Occipital lobe (tissue), 1 donor: ENCODE measurements at regions not wholly inside any gene's neighbourhood (a gene's known extent, or its start where the extent isn't known, plus 50 kb on each side); places are given as distances from the start of the nearest gene placed in this dataset.
"Not testable (repeated sequence)": the region's sequence is repeated elsewhere in the genome, so short reads cannot be mapped to it uniquely, and the experiment has no call there.

ENCODE experiments used
- DNase-seq: peaks from one replicate; lab custom pipeline; 2025; lab: John Stamatoyannopoulos, UW

DNA sequence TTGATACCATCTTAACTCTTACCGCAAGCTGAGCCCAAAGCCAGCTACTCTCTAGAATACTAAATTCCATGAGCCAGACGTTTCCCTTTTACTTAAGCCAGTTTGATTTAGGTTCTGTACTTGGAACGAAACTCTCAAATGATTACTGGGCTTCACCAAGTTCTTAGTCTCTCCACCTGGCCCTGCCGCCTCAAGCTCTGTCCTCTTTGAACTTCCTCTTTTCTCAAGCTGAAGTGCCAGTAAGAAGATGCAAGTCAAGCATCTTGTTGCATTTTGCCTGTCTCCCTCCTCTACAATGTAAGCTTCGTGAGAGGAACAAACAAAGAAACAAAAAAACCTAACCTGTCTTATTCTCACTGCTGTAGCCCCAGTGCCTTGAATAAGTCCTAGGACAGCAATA is 358.2 kb upstream of the NPVF start:
- no peak for DNase-seq

DNA sequence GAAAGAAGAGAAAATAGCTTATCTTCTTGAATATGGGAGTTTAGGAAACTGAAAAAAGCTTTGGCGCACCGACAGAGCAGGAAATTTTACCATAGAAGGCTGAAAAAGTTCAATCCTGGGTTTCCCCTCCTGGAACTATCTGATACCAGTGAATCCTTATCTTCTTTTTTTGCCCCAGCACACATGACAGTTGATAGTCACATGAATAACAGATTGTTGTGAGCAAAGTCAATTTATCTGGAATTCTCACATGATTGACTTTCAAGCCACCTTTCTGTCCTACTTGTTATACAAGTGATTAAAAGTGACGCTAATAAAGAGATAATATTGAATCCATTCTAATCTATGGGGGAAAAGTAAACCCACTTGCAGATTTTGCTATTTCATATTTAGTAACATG is 365.8 kb upstream of the NPVF start:
- no peak for DNase-seq

DNA sequence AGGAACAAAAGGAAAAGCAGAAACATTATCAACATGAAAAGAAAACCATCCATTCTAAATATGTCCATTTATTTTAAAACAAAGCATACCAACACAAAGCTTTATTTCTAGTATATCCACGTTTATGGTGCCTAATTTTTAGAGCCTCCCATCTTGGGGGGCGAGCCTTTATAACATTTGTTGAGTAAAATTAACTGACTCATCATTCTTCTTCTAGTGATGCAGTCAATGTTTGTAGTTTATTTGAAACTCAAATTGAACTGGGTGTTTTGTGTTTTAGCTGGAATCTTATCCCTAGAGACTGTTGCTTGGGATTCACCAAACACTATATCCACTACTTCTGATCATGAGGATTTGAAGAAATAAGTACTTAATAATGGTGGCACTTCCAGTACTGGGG is 366.4 kb upstream of the NPVF start:
- no peak for DNase-seq

DNA sequence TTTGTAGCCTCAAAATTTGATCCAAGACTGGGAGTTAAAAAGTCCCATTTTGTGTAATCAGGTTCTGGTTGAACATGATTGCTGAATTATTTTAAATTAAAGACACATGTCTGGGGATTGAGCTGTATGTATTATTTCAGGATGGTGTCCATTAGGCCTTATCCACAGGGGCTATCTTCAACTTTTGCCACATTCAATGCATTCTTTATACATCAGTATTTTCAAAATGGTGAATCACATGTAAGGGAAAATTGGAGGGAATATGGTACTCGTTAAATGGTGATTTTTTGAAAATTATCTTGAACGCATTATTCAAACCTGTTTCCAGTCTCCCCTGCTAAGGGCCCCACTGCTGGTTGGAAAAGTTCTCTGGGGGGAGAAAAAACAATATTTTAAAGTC is 367.7 kb upstream of the NPVF start:
- no peak for DNase-seq

- DNase-seq, result no peak
Measured at GRCh38 chr7:25596443-25596842, 368.2 kb upstream of the NPVF start.

GRCh38 chr7:25597946-25598345 is 369.7 kb upstream of the NPVF start:
- DNase-seq, result no peak

GRCh38 chr7:25598765-25599164 is 370.5 kb upstream of the NPVF start:
- DNase-seq, result no peak

- no peak for DNase-seq
Measured at GRCh38 chr7:25600262-25600920, 372.1 kb upstream of the NPVF start.

DNA sequence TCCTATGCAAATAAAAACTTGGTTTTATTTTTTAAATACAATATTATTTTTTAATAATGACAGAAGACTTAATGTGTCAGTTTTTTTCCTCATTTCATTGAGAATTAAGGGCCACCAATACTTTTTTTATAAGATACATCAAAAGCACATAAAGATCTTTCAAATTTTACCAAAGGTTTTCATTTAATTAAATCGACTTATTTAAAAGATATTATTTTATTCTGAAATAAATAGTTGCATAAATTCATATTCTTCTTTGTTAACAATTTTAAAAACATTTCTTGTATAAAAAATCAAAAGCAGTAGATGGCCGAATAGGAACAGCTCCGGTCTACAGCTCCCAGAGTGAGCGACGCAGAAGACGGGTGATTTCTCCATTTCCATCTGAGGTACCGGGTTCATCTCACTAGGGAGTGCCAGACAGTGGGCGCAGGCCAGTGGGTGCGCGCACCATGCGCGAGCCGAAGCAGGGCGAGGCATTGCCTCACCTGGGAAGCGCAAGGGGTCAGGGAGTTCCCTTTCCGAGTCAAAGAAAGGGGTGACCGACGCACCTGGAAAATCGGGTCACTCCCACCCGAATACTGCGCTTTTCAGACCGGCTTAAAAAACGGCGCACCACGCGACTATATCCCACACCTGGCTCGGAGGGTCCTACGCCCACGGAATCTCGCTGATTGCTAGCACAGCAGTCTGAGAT is 374.6 kb upstream of the NPVF start:
- not testable (repeated sequence) for DNase-seq

GRCh38 chr7:25603427-25603740 is 375.1 kb upstream of the NPVF start:
- not testable (repeated sequence) for DNase-seq

DNA sequence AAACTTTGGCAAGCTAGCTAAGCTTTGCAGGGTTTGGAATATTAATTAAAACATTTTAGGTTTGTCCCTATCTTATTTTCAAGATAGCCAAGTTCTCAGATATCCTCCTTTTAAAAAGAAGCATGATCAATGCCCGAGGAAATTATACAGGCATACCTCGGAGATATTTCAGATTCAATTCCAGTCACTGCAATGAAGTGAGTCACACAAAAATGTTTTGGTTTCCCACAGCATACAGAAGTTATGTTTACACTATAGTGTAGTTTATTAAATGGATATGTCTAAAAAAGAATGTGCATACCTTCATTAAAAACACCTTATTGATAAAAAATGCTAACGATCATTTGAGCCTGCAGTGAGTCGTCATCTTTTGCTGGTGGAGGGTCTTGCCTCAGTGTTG is 382.9 kb upstream of the NPVF start:
- no peak for DNase-seq

DNA sequence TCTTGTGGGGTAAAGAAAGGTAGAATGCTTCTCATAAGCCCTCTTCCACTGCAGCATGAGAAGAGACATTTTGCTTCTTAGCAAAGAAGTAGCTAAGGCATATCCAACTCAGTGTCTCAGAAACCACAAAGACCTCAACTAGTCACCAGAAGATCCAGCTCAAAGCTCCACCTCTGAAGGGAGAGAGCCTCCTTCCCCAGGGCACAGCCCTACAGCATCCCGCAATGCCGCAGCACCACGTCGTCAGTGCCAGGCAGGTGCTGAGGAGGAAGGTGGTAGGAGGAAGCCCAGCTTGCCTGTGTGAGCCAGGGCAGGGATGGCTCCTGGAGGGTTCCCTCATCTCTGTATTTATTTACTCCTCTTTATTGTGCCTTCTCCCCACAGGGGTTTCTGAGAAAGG is 385.6 kb upstream of the NPVF start:
- DNase-seq, result no peak

DNA sequence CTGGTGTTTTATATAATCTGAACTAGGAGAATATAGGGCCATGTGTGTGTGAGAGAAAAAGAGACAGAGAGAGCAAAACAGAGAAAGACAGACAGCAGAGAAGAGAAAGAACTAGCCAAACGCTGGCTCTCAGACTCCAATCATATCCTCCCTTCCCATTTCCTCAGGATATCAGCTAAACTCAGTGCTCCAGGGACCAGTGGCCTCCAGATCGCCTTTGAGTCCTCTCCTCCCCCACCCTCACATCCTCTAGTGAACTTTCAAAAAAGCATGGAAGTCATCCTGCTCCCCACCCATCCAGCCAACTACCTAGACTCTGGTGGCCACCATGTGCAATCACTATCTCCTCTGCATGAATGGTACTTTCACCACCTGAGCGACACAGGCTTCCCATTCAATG is 386.1 kb upstream of the NPVF start:
- DNase-seq, result no peak

- no peak for DNase-seq
Measured at GRCh38 chr7:25615003-25615402, 386.7 kb upstream of the NPVF start.

DNA sequence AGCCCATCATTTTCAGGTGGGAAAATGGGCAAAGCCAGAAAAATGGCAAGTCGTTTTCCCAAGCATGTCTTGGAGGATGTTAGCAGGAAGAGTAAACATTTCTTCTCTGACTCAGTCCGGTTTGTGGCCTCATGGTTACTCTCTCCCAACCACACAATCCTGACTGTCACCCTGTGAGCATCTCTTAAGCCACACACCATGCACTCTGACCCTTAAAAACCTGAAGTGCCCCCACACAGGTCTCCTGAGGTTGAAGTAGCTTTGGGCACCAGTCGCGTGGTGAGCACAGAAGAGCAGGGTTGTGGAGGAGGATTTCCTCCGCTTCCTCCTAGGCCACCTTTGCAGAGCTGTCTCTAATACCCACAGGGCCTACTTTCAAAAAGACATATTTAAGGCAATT is 387.3 kb upstream of the NPVF start:
- DNase-seq, result no peak

DNA sequence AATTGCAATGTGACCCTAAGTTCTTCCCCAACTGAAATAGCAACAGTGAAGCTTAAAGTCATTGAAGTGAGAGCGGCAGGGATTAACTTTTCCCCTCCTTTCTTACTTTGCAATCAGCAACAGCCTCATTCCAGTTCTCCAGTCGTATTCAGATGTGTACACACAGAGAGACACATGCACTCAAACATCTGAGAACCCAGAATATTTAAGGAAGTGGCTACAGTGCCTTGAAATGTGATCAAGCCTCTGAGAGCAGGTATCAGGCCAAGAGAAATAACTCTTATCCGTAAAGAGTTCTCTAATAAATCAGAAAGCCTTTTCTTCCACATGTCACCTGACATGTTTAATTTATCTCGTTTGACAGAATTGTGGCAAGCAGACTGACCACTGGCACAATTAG is 388.9 kb upstream of the NPVF start:
- DNase-seq, result no peak

GRCh38 chr7:25617673-25618072 is 389.4 kb upstream of the NPVF start:
- DNase-seq, result no peak

GRCh38 chr7:25619381-25619780 is 391.1 kb upstream of the NPVF start:
- no peak for DNase-seq

- DNase-seq, result no peak
Measured at GRCh38 chr7:25619963-25620799, 391.9 kb upstream of the NPVF start.

GRCh38 chr7:25621993-25622392 is 393.7 kb upstream of the NPVF start:
- DNase-seq, result no peak

GRCh38 chr7:25622695-25623094 is 394.4 kb upstream of the NPVF start:
- no peak for DNase-seq

- no peak for DNase-seq
Measured at GRCh38 chr7:25624051-25624450, 395.8 kb upstream of the NPVF start.

- DNase-seq, result no peak
Measured at GRCh38 chr7:25624833-25625232, 396.5 kb upstream of the NPVF start.
